Neural cell (in vitro differentiated cells): ENCODE measurements at regions not wholly inside any gene's neighbourhood (a gene's known extent, or its start where the extent isn't known, plus 50 kb on each side); places are given as distances from the start of the nearest gene placed in this dataset.

ENCODE experiments used
- EP300 ChIP-seq: fragments of 450-650 bp; conservative IDR thresholded peaks from 2 replicates; pipeline ENCODE4 v1.6.1; 2014; ENCODE audit warnings: antibody characterized with exemption, mild to moderate bottlenecking, moderate library complexity; ENCODE audit not compliant: poor library complexity, severe bottlenecking
- MXI1 ChIP-seq: fragments of 450-650 bp; conservative IDR thresholded peaks from 2 replicates; pipeline ENCODE4 v1.6.1; 2014; ENCODE audit warnings: antibody characterized with exemption, mild to moderate bottlenecking; ENCODE audit not compliant: poor library complexity, severe bottlenecking
- POLR2AphosphoS5 ChIP-seq: IDR thresholded peaks from 2 replicates; pipeline ENCODE4 v1.6.1; 2012
- RAD21 ChIP-seq: fragments of 450-650 bp; conservative IDR thresholded peaks from 2 replicates; pipeline ENCODE4 v1.6.1; 2014; ENCODE audit warnings: antibody characterized with exemption, mild to moderate bottlenecking, moderate library complexity
- TAF1 ChIP-seq: IDR thresholded peaks from 2 replicates; pipeline ENCODE4 v1.6.1; 2012; ENCODE audit warnings: low read depth
- TF ChIP-seq, protein P1 (sequence below): fragments of 450-650 bp; IDR thresholded peaks from 2 replicates; pipeline ENCODE4 v1.5.1; 2014; ENCODE audit warnings: antibody characterized with exemption, mild to moderate bottlenecking, moderate library complexity; ENCODE audit not compliant: poor library complexity, severe bottlenecking

DNA sequence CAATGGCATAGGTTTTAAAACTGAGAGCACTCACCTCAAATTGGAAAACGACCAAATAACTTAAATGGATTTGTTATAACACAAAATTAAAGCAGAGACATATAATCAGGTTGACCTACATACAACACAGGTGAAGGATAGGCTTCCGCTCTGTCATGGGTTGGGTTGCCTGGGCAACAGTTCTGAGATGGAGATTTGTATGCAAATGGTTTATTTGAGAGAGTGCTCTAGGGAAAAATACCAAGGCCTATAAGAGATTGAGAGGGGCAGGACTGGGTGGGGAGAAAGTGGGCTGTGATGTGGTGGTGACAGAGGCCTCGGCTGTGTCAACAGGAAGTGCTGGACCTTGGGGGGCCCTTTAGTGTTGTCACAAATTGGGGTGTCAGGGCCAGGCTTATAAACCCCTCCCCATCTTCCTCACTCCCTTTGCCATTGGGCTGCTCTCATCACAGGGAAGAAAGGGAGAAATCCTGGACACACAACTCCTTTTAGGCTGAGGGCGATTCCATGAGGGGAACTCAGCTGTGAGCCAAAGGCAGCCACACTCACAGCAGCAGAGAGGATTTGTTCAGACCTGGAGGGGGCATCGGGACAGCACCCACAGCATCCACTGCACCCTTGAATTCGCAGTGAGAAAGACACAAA lies 105.4 kb upstream of the LYZL1 start:
- peak; percentile 36 for TF ChIP-seq EP300
- TF ChIP-seq, protein P1, sequence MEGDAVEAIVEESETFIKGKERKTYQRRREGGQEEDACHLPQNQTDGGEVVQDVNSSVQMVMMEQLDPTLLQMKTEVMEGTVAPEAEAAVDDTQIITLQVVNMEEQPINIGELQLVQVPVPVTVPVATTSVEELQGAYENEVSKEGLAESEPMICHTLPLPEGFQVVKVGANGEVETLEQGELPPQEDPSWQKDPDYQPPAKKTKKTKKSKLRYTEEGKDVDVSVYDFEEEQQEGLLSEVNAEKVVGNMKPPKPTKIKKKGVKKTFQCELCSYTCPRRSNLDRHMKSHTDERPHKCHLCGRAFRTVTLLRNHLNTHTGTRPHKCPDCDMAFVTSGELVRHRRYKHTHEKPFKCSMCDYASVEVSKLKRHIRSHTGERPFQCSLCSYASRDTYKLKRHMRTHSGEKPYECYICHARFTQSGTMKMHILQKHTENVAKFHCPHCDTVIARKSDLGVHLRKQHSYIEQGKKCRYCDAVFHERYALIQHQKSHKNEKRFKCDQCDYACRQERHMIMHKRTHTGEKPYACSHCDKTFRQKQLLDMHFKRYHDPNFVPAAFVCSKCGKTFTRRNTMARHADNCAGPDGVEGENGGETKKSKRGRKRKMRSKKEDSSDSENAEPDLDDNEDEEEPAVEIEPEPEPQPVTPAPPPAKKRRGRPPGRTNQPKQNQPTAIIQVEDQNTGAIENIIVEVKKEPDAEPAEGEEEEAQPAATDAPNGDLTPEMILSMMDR = no peak
- TF ChIP-seq TAF1 = no peak
- no peak for TF ChIP-seq MXI1
- no peak for TF ChIP-seq RAD21
- no peak for TF ChIP-seq POLR2AphosphoS5
